Caco-2 (cell line): ENCODE measurements at regions not wholly inside any gene's neighbourhood (a gene's known extent, or its start where the extent isn't known, plus 50 kb on each side); places are given as distances from the start of the nearest gene placed in this dataset.

Experiments
- BruUV-seq: library from RNA; stranded (reverse); fragments of 400-500 nt; replicated peaks from 2 replicates; lab custom pipeline; 2021; lab: Mats Ljungman, UMichigan
- CTCF ChIA-PET: fragments of 300-600 bp; sonication (Branson Sonifier 250); formaldehyde crosslinking; loops from one replicate; lab custom pipeline; 2022; ENCODE audit warnings: antibody characterized with exemption; lab: Charles Lee
- POLR2A ChIA-PET: fragments of 300-600 bp; sonication (Branson Sonifier 250); formaldehyde crosslinking; loops from one replicate; lab custom pipeline; 2022; ENCODE audit warnings: antibody characterized with exemption; lab: Charles Lee
- DNase-seq, 2 experiments: peaks; one replicate each; pipeline versions ENCODE4 v3.0.0 to v3.0.0-alpha.2; 2020 to 2022
- H3K27me3 ChIP-seq: replicated peaks from 2 replicates; pipeline ENCODE4 v1.6.0; 2011; ENCODE audit warnings: low read length; ENCODE audit not compliant: control insufficient read depth, insufficient read depth
- H3K36me3 ChIP-seq: 2 replicates; pipeline ENCODE4 v1.5.1; 2011; ENCODE audit warnings: low read length; ENCODE audit not compliant: control insufficient read depth, insufficient read depth
- H3K4me1 ChIP-seq: fragments of 250-450 bp; sonication (Bioruptor Pico); 2 replicates; pipeline ENCODE4 v1.5.1; 2020; ENCODE audit warnings: mild to moderate bottlenecking
- H3K4me3 ChIP-seq: 2 replicates; pipeline ENCODE4 v1.5.1; 2011; ENCODE audit warnings: low read depth, mild to moderate bottlenecking, control low read depth, low read length
- H3K9me3 ChIP-seq: fragments of 250-450 bp; sonication (Bioruptor Pico); 2 replicates; pipeline ENCODE4 v1.5.1; 2020; ENCODE audit warnings: mild to moderate bottlenecking, moderate library complexity
- H3K27ac Mint-ChIP-seq: one replicate; pipeline ENCODE4 v1.8.0; 2022; ENCODE audit warnings: mixed read lengths; ENCODE audit not compliant: unreplicated experiment
- H3K27me3 Mint-ChIP-seq: one replicate; pipeline ENCODE4 v1.8.0; 2022; ENCODE audit warnings: mixed read lengths; ENCODE audit not compliant: insufficient read depth, unreplicated experiment
- H3K36me3 Mint-ChIP-seq: one replicate; pipeline ENCODE4 v1.8.0; 2022; ENCODE audit warnings: mild to moderate bottlenecking, mixed read lengths; ENCODE audit not compliant: insufficient read depth, unreplicated experiment
- H3K4me1 Mint-ChIP-seq: one replicate; pipeline ENCODE4 v1.8.0; 2022; ENCODE audit warnings: low read depth, mixed read lengths; ENCODE audit not compliant: unreplicated experiment
- H3K4me3 Mint-ChIP-seq: one replicate; pipeline ENCODE4 v1.8.0; 2022; ENCODE audit warnings: mild to moderate bottlenecking, moderate library complexity, mixed read lengths; ENCODE audit not compliant: unreplicated experiment
- H3K9me3 Mint-ChIP-seq: one replicate; pipeline ENCODE4 v1.8.0; 2022; ENCODE audit warnings: mixed read lengths; ENCODE audit not compliant: unreplicated experiment
- intact Hi-C: fragments of 100-400 bp; cut with micrococcal nuclease; formaldehyde crosslinking; loops from one replicate; pipeline ENCODE4 v1.10.0; 2022; ENCODE audit not compliant: unreplicated experiment
- TF ChIP-seq, protein P1 (sequence below), 2 experiments: fragments of 200-600 bp in 1 of 2; IDR thresholded peaks; 1 replicate in 1 of 2; 2 replicates in 1 of 2; pipeline versions ENCODE4 v1.5.1 to v1.8.0; 2011 to 2022; ENCODE audit warnings: antibody characterized with exemption in 1 of 2, control low read depth in 1 of 2, inconsistent platforms in 1 of 2, low read depth in 1 of 2, low read length in 1 of 2, mild to moderate bottlenecking in 1 of 2, moderate library complexity in 1 of 2; ENCODE audit not compliant: insufficient read depth in 1 of 2, severe bottlenecking in 1 of 2, unreplicated experiment in 1 of 2

DNA sequence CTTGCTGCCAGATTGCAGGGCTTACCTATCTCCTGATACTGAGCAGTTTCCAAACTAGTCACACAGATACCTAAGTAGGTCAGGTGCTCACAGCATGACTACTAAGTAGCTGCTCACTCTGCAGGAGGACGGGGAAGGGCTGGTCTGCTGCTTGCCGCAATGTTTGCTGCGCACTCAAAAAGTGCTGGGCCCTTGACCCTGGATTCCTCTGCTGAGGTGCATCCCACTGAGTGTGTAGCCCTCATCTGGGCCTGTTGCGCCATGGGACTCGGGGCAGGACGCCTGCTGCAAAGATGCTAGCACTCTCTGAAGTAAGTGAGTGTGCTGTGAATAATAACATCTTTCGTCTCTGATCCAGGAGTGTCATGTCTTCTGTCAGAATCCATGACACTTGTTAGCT, 59.2 kb upstream of the MEDAG start:
- Histone ChIP-seq H3K36me3 (no peaks in the 10 kb centered on the region), H3K9me3 (no peaks in the 10 kb centered on the region), H3K4me3 (no peak overlapping the region), H3K4me1 (no peaks in the 10 kb centered on the region), H3K27me3 (no peaks in the 10 kb centered on the region)
- H3K36me3 Mint-ChIP-seq = no peaks in the 10 kb centered on the region
- no peak overlapping the region for H3K27ac Mint-ChIP-seq
- H3K9me3 Mint-ChIP-seq = no peaks in the 10 kb centered on the region
- TF ChIP-seq, protein P1, sequence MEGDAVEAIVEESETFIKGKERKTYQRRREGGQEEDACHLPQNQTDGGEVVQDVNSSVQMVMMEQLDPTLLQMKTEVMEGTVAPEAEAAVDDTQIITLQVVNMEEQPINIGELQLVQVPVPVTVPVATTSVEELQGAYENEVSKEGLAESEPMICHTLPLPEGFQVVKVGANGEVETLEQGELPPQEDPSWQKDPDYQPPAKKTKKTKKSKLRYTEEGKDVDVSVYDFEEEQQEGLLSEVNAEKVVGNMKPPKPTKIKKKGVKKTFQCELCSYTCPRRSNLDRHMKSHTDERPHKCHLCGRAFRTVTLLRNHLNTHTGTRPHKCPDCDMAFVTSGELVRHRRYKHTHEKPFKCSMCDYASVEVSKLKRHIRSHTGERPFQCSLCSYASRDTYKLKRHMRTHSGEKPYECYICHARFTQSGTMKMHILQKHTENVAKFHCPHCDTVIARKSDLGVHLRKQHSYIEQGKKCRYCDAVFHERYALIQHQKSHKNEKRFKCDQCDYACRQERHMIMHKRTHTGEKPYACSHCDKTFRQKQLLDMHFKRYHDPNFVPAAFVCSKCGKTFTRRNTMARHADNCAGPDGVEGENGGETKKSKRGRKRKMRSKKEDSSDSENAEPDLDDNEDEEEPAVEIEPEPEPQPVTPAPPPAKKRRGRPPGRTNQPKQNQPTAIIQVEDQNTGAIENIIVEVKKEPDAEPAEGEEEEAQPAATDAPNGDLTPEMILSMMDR (IDR thresholded peaks at IDR 0.05; ENCODE audit: insufficient read depth in 1 of 2, low read depth in 1 of 2, low read length in 1 of 2, severe bottlenecking in 1 of 2, unreplicated experiment in 1 of 2) = no peak
- H3K27me3 Mint-ChIP-seq = no peaks in the 10 kb centered on the region
- BruUV-seq = no TSS peak
- peaks cover 10% of the 10 kb centered on the region for H3K4me1 Mint-ChIP-seq
- ChIA-PET CTCF (interaction anchor here (0.7 to 0.8 kb wide), 2 partner anchors 18 to 343 kb away, joined by 3 to 4 read pairs; no protein-coding TSS in a partner anchor), POLR2A (no interaction called here)
- no peak for DNase-seq
- no peak overlapping the region for H3K4me3 Mint-ChIP-seq
- intact Hi-C loops = no loop called here

DNA sequence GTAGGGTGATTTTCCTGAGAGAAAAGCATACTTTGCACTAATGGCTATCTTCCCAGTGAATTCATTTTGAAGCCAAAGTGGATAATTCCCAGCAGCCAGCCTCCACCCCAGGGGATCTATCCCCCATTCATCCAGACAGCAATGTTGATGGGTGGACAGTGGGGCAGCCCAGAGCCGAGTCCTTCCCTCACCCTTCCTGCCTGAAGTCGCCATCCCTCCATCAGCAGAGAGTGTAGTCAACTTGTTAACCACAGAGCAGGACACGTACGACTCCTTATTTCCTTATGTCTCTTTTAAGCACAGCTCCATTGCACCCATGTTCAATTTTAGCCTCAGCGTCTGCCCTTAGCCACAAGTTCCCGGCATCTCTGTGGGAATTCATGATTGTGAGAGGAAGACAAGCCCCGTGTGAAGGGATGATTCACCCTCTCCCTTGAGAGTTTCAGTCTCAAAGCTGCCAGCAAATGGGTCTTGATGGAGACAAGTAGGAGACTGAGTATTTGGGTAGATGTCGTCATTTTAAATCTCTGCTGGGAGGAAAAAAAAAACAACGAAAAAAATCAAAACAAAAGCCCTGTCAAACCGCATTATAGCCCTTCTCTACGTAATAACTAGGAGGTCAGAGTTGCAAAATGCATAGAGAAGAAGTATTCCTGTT, 58.3 kb upstream of the MEDAG start:
- no peak overlapping the region for H3K4me3 ChIP-seq
- DNase-seq = no peak
- H3K27me3 ChIP-seq = no peaks in the 10 kb centered on the region
- BruUV-seq = no TSS peak
- ChIA-PET CTCF (interaction anchor here (0.7 kb wide), 1 partner anchor 344 kb away, joined by 3 read pairs; no protein-coding TSS in a partner anchor), POLR2A (no interaction called here)
- intact Hi-C loops = no loop called here
- Mint-ChIP-seq H3K36me3 (no peaks in the 10 kb centered on the region), H3K4me3 (no peak overlapping the region), H3K9me3 (no peaks in the 10 kb centered on the region), H3K27me3 (no peaks in the 10 kb centered on the region), H3K4me1 (peaks cover 10% of the 10 kb centered on the region), H3K27ac (no peak overlapping the region)
- H3K9me3 ChIP-seq = no peaks in the 10 kb centered on the region
- H3K36me3 ChIP-seq = no peaks in the 10 kb centered on the region
- H3K4me1 ChIP-seq = no peaks in the 10 kb centered on the region
- TF ChIP-seq, protein P1 (IDR thresholded peaks at IDR 0.05; ENCODE audit: insufficient read depth in 1 of 2, low read depth in 1 of 2, low read length in 1 of 2, severe bottlenecking in 1 of 2, unreplicated experiment in 1 of 2) = no peak

DNA sequence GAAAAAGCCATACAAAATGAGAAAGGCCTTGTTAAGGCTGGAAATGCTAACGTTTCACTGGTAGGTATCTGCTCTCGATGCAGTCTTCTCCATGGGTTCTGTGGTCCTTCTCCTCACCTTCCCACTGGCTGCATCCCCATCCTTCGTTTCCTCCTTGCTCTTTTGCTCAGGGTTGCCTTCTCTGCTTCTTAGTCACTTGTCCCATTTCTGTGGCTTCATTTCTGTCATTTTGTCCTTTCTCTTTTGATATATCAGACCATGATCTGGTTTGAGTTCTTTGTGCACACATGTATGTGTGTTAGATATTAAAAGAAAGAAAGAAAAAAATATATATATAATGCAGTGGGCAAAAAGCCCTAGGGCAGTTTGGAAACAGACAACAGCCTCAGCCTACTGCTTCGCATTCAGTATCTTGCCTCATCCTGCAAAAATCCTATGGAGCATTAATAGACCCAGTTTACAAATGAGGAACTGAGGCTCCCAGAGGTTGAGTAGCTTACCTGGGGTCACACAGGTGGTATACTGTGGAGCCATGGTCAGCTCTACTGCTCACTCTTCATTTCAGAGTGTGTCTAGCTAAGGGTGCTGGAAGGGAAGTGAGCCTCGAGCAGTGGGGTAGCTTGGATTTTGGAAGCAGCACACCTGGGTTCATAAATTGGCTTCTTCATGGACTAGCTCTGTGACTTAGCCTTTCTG, 57.6 kb upstream of the MEDAG start:
- TF ChIP-seq, protein P1 (IDR thresholded peaks at IDR 0.05; ENCODE audit: insufficient read depth in 1 of 2, low read depth in 1 of 2, low read length in 1 of 2, severe bottlenecking in 1 of 2, unreplicated experiment in 1 of 2) = no peak
- H3K4me1 ChIP-seq = no peaks in the 10 kb centered on the region
- H3K4me1 Mint-ChIP-seq = peaks cover 10% of the 10 kb centered on the region
- ChIA-PET CTCF (no interaction called here), POLR2A (no interaction called here)
- H3K36me3 ChIP-seq = no peaks in the 10 kb centered on the region
- H3K4me3 Mint-ChIP-seq = no peak overlapping the region
- H3K36me3 Mint-ChIP-seq = no peaks in the 10 kb centered on the region
- no peak overlapping the region for H3K4me3 ChIP-seq
- BruUV-seq = no TSS peak
- no peak for DNase-seq
- H3K9me3 ChIP-seq = no peaks in the 10 kb centered on the region
- no peak overlapping the region for H3K27ac Mint-ChIP-seq
- no peaks in the 10 kb centered on the region for H3K27me3 ChIP-seq
- intact Hi-C loops = no loop called here
- H3K9me3 Mint-ChIP-seq = no peaks in the 10 kb centered on the region
- H3K27me3 Mint-ChIP-seq = no peaks in the 10 kb centered on the region
